HEK293 (cell line): ENCODE measurements at regions not wholly inside any gene's neighbourhood (a gene's known extent, or its start where the extent isn't known, plus 50 kb on each side); places are given as distances from the start of the nearest gene placed in this dataset.

ENCODE experiments used
- CTCF ChIA-PET: fragments of 350-600 bp; formaldehyde crosslinking; extraction: SDS; loops from one replicate; lab custom pipeline; 2021; ENCODE audit warnings: antibody characterized with exemption; lab: Yijun Ruan, JAX
- POLR2A ChIA-PET: fragments of 300-600 bp; formaldehyde crosslinking; extraction: SDS; loops from one replicate; lab custom pipeline; 2020; ENCODE audit warnings: antibody characterized with exemption, inconsistent platforms; lab: Yijun Ruan, JAX
- H3K27ac ChIP-seq: fragments of 200-500 bp; sonication (Bioruptor generic); 2 replicates; pipeline ENCODE4 v1.5.1; 2014; ENCODE audit warnings: low read depth, low read length, control low read depth, inconsistent platforms; ENCODE audit errors: extremely low read depth
- H3K36me3 ChIP-seq, 2 experiments: fragments of 200-500 bp in 1 of 2; sonication (Bioruptor generic) in 1 of 2; 1 replicate in 1 of 2; 2 replicates in 1 of 2; pipeline ENCODE4 v1.5.1; 2014 to 2017; ENCODE audit warnings: inconsistent platforms in 2 of 2, low read length in 2 of 2; ENCODE audit not compliant: control insufficient read depth in 2 of 2, insufficient read depth in 1 of 2
- H3K4me1 ChIP-seq: fragments of 200-500 bp; sonication (Bioruptor generic); 2 replicates; pipeline ENCODE4 v1.5.1; 2014; ENCODE audit warnings: mild to moderate bottlenecking, low read length, inconsistent platforms; ENCODE audit not compliant: control insufficient read depth, insufficient read depth
- H3K4me3 ChIP-seq: 2 replicates; pipeline ENCODE4 v1.5.1; 2011; ENCODE audit warnings: low read depth, mild to moderate bottlenecking, control low read depth, low read length, moderate library complexity
- H3K9me3 ChIP-seq: fragments of 200-500 bp; sonication (Bioruptor generic); 2 replicates; pipeline ENCODE4 v1.5.1; 2014; ENCODE audit warnings: low read depth, low read length, inconsistent platforms; ENCODE audit not compliant: control insufficient read depth, insufficient read depth
- GLI4 ChIP-seq: fragments of 450-650 bp; formaldehyde crosslinking; IDR thresholded peaks from 2 replicates; pipeline ENCODE4 v1.5.1; 2016; ENCODE audit warnings: missing biosample characterization, missing genetic modification characterization
- PBX3 ChIP-seq: sonication (generic); formaldehyde crosslinking; IDR thresholded peaks from 2 replicates; pipeline ENCODE4 v1.8.1; 2022; ENCODE audit warnings: mild to moderate bottlenecking, moderate library complexity, missing genetic modification reagents
- ZBTB1 ChIP-seq: fragments of 450-650 bp; formaldehyde crosslinking; IDR thresholded peaks from 2 replicates; pipeline ENCODE4 v1.5.1; 2016; ENCODE audit warnings: missing biosample characterization, missing genetic modification characterization
- ZBTB17 ChIP-seq: fragments of 450-650 bp; formaldehyde crosslinking; IDR thresholded peaks from 2 replicates; pipeline ENCODE4 v1.5.1; 2016; ENCODE audit warnings: missing biosample characterization, missing genetic modification characterization
- ZNF121 ChIP-seq: fragments of 450-650 bp; formaldehyde crosslinking; IDR thresholded peaks from 2 replicates; pipeline ENCODE4 v1.5.1; 2016; ENCODE audit warnings: missing biosample characterization, missing genetic modification characterization
- ZNF223 ChIP-seq: fragments of 450-650 bp; formaldehyde crosslinking; IDR thresholded peaks from 2 replicates; pipeline ENCODE4 v1.5.1; 2016; ENCODE audit warnings: missing biosample characterization, missing genetic modification characterization
- ZNF239 ChIP-seq: fragments of 450-650 bp; formaldehyde crosslinking; IDR thresholded peaks from 2 replicates; pipeline ENCODE4 v1.5.1; 2016; ENCODE audit warnings: missing biosample characterization, missing genetic modification characterization
- ZNF274 ChIP-seq, 2 experiments: fragments of 200-500 bp in 1 of 2; fragments of 450-650 bp in 1 of 2; sonication (Bioruptor generic) in 1 of 2; formaldehyde crosslinking in 1 of 2; IDR thresholded peaks; 2 replicates each; pipeline versions ENCODE4 v1.5.1 to v1.6.1; 2014 to 2016; ENCODE audit warnings: borderline replicate concordance in 1 of 2, inconsistent platforms in 1 of 2, low read length in 1 of 2, missing biosample characterization in 1 of 2, missing genetic modification characterization in 1 of 2
- ZNF311 ChIP-seq: fragments of 450-650 bp; formaldehyde crosslinking; IDR thresholded peaks from 2 replicates; pipeline ENCODE4 v1.5.1; 2017; ENCODE audit warnings: missing biosample characterization, missing genetic modification characterization, borderline replicate concordance
- ZNF335 ChIP-seq: fragments of 450-650 bp; formaldehyde crosslinking; conservative IDR thresholded peaks from 2 replicates; pipeline ENCODE4 v1.5.1; 2016; ENCODE audit warnings: missing biosample characterization, missing genetic modification characterization
- ZNF354C ChIP-seq: fragments of 450-650 bp; formaldehyde crosslinking; IDR thresholded peaks from 2 replicates; pipeline ENCODE4 v1.5.1; 2016; ENCODE audit warnings: missing biosample characterization, missing genetic modification characterization, low read depth, borderline replicate concordance
- ZNF391 ChIP-seq: fragments of 450-650 bp; formaldehyde crosslinking; IDR thresholded peaks from 2 replicates; pipeline ENCODE4 v1.5.1; 2016; ENCODE audit warnings: low read depth, missing biosample characterization, missing genetic modification characterization, borderline replicate concordance
- ZNF394 ChIP-seq: fragments of 450-650 bp; formaldehyde crosslinking; IDR thresholded peaks from 2 replicates; pipeline ENCODE4 v1.5.1; 2016; ENCODE audit warnings: missing biosample characterization, missing genetic modification characterization, mild to moderate bottlenecking, moderate library complexity, borderline replicate concordance
- ZNF423 ChIP-seq: fragments of 450-650 bp; formaldehyde crosslinking; IDR thresholded peaks from 2 replicates; pipeline ENCODE4 v1.5.1; 2016; ENCODE audit warnings: missing biosample characterization, missing genetic modification characterization
- ZNF473 ChIP-seq: fragments of 450-650 bp; formaldehyde crosslinking; IDR thresholded peaks from 2 replicates; pipeline ENCODE4 v1.5.1; 2017; ENCODE audit warnings: missing biosample characterization, missing genetic modification characterization
- ZNF501 ChIP-seq: fragments of 450-650 bp; formaldehyde crosslinking; IDR thresholded peaks from 2 replicates; pipeline ENCODE4 v1.5.1; 2016; ENCODE audit warnings: missing biosample characterization, missing genetic modification characterization
- ZNF664 ChIP-seq: fragments of 450-650 bp; formaldehyde crosslinking; IDR thresholded peaks from 2 replicates; pipeline ENCODE4 v1.5.1; 2016; ENCODE audit warnings: missing biosample characterization, missing genetic modification characterization
- ZNF768 ChIP-seq: fragments of 450-650 bp; formaldehyde crosslinking; IDR thresholded peaks from 2 replicates; pipeline ENCODE4 v1.5.1; 2018; ENCODE audit warnings: missing biosample characterization, mild to moderate bottlenecking, missing genetic modification characterization
- ZNF776 ChIP-seq: fragments of 450-650 bp; formaldehyde crosslinking; IDR thresholded peaks from 2 replicates; pipeline ENCODE4 v1.5.0; 2017; ENCODE audit warnings: missing biosample characterization, missing genetic modification characterization, borderline replicate concordance
- ZNF792 ChIP-seq: fragments of 450-650 bp; formaldehyde crosslinking; IDR thresholded peaks from 2 replicates; pipeline ENCODE4 v1.5.1; 2016; ENCODE audit warnings: missing biosample characterization, missing genetic modification characterization
- TF ChIP-seq, protein P1 (sequence below): fragments of 450-650 bp; formaldehyde crosslinking; conservative IDR thresholded peaks from 2 replicates; pipeline ENCODE4 v1.5.1; 2016; ENCODE audit warnings: low read depth, missing biosample characterization, missing genetic modification characterization

DNA sequence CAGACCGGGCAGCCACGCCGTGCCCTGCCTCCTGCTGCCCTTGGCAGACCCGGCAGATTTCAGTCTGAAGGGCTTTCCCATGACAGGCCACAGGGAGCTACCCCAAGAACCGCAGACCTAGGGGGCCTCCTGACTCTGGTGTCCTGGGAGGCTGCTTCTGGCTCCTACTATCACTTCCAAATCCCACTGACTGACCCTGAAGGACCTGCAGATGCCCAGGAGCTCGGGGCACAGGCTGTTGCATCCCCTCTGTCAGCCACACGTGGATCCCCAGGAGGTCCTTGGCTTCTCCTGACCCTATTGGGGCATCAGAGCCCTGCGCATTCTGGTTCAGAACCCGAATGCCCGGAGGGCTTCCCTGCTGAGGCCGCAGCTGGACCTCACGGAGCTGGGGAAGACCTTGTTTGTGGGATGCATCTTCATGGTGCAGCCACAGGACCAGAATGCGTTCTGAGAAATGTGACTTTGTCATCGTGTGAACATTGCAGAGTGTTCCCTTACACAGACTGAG lies 81.3 kb upstream of the IRX4 start:
- TF ChIP-seq ZNF792 (tag by site-specific recombination) (no peak), ZNF335 (tag by site-specific recombination) (no peak), ZNF473 (tag by site-specific recombination) (no peak), ZBTB1 (no peak), ZNF501 (tag by site-specific recombination) (no peak), ZNF664 (tag by site-specific recombination) (no peak), ZNF776 (tag by site-specific recombination) (no peak), PBX3 (CRISPR knock-in tag) (no peak)
- Histone ChIP-seq H3K4me1 (no peaks in the 10 kb centered on the region), H3K27ac (no peak overlapping the region), H3K4me3 (no peak overlapping the region), H3K9me3 (no peaks in the 10 kb centered on the region), H3K36me3 (no peaks in the 10 kb centered on the region)
- CTCF ChIA-PET = no interaction called here
- POLR2A ChIA-PET = no interaction called here

DNA sequence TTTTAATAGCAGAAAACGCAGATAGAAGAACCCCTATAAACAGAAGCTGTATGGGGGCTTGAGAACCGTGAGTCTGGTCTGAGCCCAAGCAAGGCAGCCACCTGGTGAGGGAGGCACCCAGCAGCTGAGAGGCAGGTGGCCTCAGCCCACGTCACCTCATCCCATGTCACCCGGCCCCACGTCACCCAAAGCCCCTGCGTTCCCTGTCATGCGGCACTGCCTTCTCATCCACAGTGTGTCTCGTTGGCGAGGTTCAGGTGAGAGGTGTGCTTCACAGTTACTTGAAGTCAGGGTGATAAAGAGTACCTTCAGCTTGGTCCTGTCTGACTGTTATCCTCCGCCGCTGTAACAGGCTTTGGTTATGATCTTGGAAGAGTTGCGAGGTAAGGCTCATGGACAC lies 80.6 kb upstream of the IRX4 start:
- Histone ChIP-seq H3K4me1 (no peaks in the 10 kb centered on the region), H3K4me3 (no peak overlapping the region), H3K27ac (no peak overlapping the region), H3K36me3 (no peaks in the 10 kb centered on the region), H3K9me3 (no peaks in the 10 kb centered on the region)
- TF ChIP-seq, protein P1, sequence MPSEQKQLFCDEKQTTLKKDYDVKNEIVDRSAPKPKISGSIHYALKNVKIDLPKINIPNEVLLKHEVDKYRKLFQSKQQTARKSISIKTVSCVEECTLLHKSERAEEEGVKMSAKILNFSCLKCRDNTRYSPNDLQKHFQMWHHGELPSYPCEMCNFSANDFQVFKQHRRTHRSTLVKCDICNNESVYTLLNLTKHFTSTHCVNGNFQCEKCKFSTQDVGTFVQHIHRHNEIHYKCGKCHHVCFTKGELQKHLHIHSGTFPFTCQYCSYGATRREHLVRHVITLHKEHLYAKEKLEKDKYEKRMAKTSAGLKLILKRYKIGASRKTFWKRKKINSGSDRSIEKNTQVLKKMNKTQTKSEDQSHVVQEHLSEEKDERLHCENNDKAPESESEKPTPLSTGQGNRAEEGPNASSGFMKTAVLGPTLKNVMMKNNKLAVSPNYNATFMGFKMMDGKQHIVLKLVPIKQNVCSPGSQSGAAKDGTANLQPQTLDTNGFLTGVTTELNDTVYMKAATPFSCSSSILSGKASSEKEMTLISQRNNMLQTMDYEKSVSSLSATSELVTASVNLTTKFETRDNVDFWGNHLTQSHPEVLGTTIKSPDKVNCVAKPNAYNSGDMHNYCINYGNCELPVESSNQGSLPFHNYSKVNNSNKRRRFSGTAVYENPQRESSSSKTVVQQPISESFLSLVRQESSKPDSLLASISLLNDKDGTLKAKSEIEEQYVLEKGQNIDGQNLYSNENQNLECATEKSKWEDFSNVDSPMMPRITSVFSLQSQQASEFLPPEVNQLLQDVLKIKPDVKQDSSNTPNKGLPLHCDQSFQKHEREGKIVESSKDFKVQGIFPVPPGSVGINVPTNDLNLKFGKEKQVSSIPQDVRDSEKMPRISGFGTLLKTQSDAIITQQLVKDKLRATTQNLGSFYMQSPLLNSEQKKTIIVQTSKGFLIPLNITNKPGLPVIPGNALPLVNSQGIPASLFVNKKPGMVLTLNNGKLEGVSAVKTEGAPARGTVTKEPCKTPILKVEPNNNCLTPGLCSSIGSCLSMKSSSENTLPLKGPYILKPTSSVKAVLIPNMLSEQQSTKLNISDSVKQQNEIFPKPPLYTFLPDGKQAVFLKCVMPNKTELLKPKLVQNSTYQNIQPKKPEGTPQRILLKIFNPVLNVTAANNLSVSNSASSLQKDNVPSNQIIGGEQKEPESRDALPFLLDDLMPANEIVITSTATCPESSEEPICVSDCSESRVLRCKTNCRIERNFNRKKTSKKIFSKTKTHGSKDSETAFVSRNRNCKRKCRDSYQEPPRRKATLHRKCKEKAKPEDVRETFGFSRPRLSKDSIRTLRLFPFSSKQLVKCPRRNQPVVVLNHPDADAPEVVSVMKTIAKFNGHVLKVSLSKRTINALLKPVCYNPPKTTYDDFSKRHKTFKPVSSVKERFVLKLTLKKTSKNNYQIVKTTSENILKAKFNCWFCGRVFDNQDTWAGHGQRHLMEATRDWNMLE (tag by site-specific recombination) = no peak
- TF ChIP-seq GLI4 (no peak), ZNF423 (tag by site-specific recombination) (no peak), ZBTB17 (tag by site-specific recombination) (no peak), ZNF121 (no peak), ZNF768 (tag by site-specific recombination) (no peak), ZNF394 (tag by site-specific recombination) (no peak), ZNF274 (IDR thresholded peaks at IDR 0.05; ENCODE audit: low read length) (no peak), ZNF274 (tag by site-specific recombination; IDR thresholded peaks at IDR 0.05; ENCODE audit: borderline replicate concordance) (no peak), ZNF354C (tag by site-specific recombination) (no peak), ZNF311 (tag by site-specific recombination) (no peak), ZNF391 (tag by site-specific recombination) (no peak), ZNF223 (tag by site-specific recombination) (no peak), ZNF239 (tag by site-specific recombination) (no peak)
- ChIA-PET CTCF (interaction anchor here (0.6 kb wide), 1 partner anchor 9 kb away, joined by 3 read pairs; no protein-coding TSS in a partner anchor), POLR2A (no interaction called here)
